ENCODE measurements at regions not wholly inside any gene's neighbourhood (a gene's known extent, or its start where the extent isn't known, plus 50 kb on each side); places are given as distances from the start of the nearest gene placed in this dataset.
"Not testable (repeated sequence)": the region's sequence is repeated elsewhere in the genome, so short reads cannot be mapped to it uniquely, and the experiment has no call there.

DNA sequence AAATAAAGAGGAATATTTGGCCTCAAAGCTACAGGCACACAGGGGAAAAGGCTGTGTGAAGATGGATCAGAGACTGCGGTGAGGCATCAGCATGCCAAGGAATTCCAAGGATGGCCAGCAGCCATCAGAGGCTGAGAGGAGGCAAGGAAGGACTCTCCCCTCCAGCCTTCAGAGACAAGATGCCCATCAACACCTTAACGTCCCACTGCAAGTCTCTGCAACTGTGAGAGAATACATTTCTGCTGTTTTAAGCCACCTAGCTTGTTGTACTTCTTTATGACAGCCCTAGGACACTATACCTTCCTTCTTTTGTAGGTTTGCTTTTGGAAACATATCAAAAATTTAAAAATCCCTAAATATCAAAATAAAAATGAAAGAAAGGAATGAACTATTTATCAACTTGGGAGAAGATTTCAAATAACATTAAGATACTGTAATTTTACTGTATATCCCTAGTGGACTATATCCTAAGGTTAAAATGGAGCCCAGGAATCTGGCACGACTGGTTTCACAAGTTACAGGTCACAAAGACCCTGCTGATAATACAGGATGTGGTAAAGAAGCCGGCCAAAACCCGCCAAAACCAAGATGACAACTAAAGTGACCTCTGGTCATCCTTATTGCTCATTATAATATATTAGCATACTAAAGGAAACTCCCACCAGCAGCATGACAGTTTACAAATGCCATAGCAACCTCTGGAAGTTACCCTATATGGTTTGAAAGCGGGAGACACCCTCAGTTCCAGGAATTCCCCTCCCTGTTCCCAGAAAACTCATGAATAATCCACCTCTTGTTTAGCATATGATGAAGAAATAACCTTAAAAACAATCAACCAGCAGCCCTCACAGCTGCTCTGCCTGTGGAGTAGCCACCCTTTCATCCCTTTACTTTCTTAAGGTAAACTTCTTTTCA is 185.2 kb downstream of the AVL9 start:
- DNase-seq: no peak

DNA sequence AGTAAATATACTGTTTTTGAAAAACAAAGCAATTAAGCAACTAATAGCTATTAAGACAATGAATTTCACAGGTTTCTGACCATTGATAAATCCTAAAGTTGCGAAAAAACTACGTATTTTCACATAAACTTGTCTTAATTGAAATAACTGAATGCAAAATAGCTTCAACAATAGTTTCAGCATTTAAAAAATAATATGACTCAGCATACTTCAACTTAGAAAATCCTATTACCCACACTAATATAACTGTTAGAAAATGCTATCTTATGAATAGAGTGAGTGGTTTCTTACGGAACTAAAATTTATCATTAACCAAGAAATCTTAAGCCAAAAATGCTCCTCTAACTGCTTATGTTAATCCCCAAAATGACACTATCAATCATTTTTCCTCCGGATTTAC is 183.9 kb downstream of the AVL9 start:
- no peak for DNase-seq

DNA sequence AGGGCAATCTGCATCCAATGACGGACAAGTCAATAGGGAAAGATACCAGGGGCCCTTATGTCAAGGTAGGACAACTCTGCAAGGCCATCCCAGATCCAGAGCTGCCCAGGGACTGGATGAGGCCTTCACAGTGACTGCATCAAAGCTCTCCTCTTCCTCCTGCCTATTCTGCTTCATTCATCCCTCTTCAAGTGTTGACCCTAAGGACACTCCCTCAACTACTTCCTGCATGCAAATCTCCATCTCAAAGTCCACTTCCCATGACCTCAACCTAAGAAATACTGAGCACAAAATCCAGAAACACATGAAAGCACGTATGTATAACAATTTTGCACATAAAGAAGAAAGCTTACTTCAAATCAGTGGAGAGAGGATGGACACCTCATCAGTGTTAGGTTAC is 182.3 kb downstream of the AVL9 start:
- no peak for DNase-seq

DNA sequence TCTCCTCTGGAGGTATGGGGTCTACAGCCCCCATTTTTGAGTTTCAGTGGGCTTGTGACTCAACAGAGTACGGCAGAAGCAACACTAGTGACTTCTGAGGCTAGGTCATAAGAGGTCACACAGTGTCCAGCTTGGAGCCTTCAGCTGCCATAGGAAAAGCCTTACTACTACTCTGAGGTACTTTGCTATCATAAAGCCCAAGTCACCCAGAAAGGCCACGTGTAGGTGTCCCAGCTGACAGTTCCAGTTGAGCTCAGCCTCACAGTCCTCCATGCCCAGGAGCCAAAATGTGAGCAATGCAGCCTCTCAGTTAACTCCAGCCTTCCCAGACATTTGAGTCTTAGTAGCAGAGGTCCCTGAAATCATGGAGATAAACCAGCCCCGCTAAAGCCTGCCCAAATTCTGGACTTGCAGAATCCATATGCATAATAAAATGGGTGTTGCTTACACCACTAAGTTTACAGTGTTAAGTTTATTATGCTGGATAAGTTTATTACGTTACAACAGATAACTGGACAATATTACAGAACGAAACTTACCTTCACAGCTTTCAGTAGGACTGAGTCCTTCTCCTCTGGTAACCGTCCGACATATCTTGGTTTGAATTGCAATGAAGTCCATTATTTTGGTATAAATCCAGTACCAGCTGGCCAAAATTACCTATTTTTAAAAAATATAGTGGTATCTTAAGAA is 181.1 kb downstream of the AVL9 start:
- no peak for DNase-seq

DNA sequence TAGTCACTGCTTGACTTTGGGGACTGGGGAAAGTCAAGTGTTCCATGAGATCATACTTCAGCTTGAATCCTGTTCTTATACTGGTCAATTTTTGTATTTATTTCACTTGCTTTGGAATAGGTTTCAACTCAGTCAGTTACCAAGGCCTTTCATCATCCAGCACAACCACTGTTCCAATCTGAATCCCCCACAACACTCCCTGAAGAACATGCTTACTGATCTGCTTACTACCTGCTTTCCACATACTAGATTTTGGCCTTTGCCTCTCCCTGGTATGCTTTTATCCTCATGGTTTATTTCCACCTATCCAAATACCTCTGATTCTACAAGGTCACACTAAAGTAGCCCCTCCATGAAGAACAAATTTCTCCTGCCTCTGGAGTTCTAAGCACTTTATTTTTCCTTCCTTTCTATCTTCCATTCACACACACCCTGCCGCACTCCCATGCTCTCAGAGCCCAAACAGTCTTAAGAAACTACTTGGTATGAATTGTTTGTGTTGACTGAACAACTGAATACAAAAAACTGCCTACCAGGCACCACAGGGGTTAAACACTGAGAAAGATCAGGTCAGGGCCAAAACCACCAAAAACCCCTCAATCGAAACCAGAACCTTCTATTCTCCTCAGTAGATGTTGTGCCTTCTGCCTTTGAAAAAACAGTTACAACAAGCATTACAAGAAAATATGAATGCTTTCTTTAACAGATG is 178.1 kb downstream of the AVL9 start:
- no peak for DNase-seq

DNA sequence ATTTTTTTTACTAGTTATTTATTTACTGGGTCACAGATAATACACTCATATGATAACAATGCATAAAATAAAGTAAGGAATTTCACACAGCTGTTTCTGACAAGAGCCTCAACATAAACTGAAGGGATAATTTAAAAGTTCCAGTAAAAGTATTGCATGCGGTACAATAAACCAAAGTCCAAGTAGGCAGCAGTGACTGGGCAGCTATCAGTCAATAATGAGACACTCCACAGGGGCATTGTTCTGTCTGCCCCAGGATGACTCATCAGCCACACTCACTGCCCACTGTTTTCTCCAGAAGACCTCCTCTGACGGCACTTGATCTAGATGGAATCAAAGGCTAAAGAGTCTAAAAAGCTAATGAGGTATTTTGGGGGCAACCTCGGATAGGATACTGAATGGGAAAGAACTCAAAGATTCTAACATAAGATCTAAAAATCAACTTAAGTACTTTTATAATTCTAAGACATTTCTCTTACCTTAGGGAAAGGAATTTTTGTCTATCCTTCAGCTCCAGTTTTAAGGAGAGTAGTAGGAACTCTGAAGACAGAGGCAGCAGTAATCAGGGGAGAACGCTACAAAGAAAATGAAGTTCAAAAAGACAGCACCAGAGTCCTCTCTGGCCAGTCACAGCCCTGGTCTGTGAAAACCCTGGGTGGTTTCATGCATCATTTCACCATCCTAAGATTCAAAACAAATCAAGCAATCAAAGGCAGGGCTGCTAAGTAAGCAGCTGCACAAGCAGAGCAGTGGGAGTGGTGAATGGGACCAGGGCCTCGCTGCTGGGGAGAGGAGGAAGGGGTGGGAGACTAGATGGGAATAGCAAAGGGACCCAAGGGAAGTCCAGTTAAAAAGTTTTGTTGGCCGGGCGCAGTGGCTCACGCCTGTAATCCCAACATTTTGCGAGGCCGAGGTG is 175.1 kb downstream of the AVL9 start:
- no peak for DNase-seq

DNA sequence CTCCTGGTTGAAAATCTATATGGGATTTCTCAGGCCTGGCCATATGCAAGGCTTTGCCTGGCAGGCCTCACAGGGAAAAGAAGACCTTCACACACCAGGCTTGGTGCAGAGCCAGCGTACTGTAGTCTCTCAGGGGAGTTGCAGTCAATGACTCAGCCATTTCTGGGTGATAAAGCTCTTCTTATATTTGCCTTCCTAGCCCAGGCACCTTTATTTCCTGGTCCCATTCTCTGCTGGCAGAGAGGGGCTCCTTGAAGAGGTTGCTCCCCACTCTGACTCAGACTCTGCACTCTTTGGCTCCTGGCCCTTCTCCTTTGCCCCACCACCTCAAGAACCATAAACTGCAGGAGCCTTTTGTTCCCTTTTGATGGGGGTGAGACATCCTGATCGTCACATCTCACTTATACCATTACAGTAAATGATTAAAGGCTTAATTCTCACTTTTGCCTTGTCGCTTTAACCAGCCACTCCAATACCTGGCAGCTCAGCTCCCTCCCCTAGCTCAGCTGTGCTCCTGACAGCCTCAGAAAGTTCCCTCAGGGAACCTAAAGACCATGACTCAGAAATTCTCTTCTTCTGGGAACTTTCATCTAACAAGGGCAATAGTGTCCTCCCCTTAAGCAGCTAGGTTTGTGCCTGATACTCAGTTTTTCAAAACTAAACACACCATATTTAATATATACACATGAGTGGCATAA is 174.0 kb downstream of the AVL9 start:
- not testable (repeated sequence) for DNase-seq

DNA sequence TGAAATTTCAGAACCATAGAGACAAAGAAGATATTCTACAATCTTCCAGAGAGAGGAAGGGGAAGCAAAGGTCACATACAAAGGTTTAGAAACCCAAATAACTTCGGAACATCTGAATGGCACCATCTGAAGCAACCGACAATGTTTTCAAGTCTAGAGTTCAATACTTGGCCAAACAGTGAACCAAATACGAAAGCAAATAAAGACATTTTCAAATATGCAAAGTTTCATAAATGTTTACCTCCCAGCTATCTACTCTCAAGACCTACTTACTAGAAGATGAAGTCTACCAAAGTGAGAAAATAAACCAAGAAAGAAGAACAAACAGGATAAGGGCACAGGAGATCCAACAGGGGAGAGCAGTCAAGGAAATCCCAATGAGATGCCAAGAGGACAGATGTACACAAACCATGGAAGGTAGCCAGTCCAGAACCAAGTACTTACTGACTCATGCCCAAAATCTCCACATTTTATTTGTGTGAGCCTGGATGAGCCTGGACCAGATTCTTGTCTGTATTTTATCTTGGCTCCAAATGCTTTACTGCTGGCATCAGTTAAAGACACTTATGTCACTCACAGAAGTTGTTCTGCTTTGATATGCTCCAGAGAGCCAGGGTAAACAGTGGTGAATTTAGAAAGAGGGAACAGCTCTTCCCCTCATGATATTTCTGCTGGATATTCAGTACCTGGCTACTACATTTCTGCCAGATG is 173.3 kb downstream of the AVL9 start:
- not testable (repeated sequence) for DNase-seq

DNA sequence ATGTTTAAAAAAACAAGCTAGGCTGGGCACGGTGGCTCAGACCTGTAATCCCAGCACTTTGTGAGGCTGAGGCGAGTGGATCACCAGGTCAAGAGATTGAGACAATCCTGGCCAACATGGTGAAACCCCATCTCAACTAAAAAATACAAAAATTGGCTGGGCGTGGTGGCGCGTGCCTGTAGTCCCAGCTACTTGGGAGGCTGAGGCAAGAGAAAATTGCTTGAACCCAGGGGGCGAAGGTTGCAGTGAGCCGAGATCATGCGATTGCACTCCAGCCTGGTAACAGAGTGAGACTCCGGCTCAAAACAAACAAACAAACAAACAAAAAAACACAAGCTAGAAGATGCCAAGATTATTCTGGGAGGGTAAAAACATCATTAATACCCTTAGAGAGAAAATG is 172.3 kb downstream of the AVL9 start:
- not testable (repeated sequence) for DNase-seq

DNA sequence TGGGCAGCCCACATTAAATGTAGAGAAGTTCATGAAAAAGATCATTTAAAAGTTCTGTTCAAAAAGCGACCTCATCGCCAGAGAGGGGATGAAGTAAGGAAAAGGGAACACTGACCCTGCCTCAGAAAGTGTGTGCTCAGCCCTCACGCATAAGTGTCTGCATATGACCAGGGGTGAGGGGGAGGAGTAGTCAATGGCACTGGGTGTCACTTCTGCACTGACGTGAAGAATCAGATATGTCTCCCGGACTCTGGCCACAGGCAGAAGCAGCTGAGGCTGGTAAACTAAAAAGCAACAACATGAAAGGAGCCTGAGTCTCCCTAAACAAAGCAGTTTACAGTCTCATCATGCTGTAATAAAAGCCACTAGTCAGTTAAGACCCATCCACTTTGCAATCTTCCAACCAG is 168.5 kb downstream of the AVL9 start:
- not testable (repeated sequence) for DNase-seq

DNA sequence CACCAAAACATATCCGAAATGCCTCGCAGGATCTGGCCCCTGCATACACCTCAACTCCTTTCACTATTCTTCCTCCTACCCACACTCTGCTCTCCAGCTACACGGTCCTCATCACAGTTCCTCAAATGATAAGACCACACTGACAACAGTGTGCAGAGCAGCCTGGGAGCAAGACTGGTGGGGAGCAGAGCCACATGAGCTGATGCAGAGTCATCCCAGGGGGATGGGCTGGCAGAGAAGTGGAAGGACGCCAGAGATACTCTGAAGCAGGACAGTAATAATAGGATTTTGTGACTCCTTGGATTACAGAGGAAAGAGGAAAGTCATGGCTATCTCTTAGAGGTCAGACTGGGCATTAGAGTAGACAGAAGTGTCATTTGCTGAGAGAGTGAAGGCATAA is 167.2 kb downstream of the AVL9 start:
- DNase-seq: not testable (repeated sequence)

DNA sequence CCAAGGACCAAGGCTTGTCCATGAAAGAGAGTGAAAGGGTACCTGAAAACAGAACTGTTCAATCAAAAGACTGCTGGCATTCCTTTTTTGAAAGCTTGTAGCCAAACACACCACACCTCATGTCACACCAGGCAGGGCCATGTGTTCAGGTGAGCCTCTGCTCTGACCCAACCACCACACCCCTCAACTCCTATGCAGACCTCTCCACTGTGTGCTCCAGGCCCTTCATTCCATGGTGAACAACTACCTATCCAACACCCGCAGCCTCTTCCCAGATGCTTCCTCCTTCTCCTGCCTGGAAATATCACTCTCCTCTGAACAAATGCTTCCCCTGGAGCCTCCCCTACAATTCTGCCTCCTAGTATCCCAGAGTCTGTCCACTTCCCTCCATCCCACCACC is 166.6 kb downstream of the AVL9 start:
- DNase-seq: no peak

DNA sequence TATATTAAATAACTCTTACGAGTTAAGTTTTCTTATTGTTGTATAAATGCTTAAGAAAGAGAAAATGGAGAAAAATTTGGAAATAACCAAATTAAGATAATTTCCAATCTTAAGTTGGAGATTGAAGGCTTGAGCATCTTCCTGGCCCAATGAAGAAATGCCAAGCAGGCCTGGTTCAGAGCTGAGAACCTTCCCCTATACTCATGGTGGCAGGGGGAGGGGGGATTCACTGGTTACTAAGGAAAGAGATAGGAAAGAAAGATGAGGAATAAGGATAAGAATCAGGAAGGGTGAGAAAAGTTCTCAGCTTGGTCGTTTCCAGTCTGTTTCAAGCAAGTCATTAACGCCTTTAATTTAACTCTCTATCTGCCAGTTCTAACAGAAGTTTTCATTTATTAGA is 166.2 kb downstream of the AVL9 start:
- no peak for DNase-seq

DNA sequence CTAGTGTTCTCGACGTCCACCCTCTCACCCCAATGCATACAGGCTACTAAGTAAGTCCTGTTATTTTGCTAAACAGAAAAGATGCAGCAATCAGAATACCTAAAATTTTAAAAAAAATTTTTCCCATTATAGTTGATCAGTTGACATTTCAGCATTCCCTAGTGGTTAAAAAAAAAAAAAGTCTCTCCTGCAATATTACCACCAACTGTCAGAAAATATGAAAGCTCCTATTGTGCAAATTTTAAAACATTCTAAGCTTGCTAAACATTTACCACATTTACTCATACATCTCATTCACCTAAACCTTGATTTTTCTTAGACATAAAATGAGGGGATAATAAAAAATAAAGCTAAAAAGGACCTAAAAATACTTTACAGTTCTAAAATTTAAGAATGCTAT is 165.6 kb downstream of the AVL9 start:
- DNase-seq: no peak

DNA sequence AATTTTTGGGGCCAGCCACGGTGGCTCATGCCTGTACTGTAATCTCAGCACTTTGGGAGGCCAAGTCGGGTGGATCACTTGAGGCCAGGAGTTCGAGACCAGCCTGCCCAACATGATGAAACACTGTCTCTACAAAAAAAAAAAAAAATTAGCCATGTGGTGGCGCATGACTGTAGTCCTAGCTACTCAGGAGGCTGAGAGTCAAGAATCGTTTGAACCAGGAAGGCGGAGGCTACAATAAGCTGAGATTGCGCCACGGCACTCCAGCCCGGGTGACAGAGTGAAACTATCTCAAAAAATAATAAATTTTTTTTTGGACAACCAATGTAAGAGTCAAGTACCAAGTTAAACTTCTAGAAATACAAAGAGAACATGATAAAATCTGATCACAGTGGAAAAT is 164.6 kb downstream of the AVL9 start:
- DNase-seq: no peak

DNA sequence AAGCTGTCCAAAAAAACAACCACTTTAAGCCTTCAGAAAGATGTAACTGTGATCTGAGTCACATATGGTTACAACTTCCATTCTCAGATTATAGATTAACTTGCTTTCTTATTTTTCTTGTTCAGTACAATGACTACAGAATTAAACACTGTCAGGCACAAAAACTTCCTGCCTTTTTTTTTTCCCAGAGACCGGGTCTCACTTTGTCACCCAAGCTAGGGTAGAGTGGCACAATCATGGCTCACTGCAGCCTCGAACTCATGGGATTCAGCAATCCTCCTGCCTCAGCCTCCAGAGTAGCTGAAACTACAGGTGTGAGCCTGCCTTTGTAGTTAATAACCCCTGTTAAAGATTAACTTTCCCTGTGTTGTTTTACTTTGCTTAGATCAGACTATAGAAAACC is 163.2 kb downstream of the AVL9 start:
- DNase-seq: no peak

DNA sequence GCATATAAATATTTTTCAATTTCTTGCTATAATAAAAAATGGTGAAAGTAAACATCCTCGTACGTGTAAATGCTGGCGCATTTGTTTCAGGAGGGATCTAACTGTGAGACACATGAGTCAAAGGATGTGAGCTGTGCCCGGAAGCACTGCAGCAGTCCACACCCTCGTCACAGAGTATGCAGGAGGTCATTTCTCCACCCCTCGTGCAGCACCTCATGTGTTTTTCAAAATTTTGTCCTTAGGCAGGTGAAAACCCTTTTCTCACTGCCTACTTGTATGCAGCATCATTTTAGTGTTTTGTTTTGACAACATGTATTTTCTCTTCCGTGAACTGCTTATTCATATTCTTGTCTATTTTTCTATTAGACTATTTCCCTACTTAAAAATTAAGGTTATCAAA is 162.7 kb downstream of the AVL9 start:
- DNase-seq: no peak

DNA sequence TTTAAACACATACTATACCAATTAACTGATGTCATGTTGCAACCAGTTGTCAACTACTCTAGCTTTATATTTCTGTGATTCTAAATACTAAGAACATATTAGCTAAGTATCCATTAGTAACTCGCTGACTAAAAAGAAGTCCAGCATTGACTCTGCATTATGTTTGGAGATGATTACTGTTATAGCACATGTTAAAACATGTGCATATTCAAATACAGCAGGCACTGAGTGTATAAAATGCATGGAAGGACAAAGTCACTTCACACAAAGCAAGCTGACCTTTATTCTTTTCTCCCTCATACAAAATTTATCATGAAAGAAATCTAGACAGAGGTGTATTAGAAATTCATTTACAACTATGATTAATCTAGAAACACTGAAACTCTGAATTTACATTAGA is 159.3 kb downstream of the AVL9 start:
- not testable (repeated sequence) for DNase-seq

DNA sequence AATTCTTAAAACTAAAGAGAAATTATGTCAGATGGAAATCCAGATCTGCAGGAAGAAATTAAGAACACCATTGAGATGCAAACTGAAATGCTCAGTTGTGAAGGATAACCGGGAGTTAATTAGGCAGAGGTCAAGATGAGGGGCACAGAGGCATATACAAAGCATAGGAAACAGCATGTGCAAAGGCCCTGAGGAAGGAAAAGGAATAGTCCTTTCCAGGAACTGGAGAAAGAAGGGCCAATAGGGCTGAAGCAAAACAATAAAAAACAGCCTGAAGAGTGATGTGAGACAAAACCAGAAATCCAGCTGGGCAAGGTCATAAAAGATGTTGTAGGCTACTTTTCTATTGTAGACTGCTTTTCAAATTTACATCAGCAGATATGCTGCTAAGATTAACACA is 155.1 kb downstream of the AVL9 start:
- not testable (repeated sequence) for DNase-seq

DNA sequence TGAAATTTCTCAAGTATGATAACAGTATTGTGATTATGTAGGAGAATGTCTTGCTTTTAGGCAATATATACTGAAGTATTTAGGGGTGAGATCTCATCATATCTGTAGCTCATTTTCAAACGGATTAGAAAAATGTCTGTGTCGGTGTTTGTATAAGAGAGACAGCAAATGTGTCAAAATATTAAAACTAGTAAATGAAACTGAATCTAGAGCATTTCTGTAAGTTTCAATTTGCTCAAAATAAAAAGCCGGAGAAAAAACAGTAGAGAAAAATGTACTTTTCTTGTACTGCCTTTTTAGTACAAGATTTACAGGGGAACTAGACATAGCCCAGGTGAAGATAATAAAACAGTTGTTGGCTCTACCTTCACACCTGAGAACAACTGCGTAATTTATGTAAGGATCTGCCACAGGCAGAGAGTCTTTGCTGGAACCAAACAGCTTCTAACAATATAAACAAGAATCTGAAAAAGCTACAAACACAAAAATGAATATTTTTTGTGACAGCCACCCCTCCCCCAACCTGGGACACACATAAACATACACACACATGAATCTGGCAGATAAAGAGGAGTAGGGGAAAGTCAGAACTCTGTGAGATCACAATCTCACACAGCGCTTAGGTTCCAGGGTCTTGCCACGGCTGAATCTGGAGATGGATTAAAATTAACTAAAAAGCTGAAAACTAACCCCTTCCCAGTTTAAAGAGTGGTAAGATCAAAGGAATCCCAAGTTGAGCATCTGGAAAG is 153.3 kb downstream of the AVL9 start:
- no peak for DNase-seq
